Epithelial cell of proximal tubule (primary cell): ENCODE measurements at regions not wholly inside any gene's neighbourhood (a gene's known extent, or its start where the extent isn't known, plus 50 kb on each side); places are given as distances from the start of the nearest gene placed in this dataset.

Experiments used
- DNase-seq: peaks from one replicate; pipeline ENCODE4 v3.0.0-alpha.2; 2011; ENCODE audit warnings: low read depth
- H3K4me3 ChIP-seq: 2 replicates; pipeline ENCODE4 v1.5.1; 2011; ENCODE audit warnings: low read depth, mild to moderate bottlenecking, low read length
- CTCF ChIP-seq: conservative IDR thresholded peaks from 2 replicates; pipeline ENCODE4 v1.5.1; 2012; ENCODE audit warnings: low read depth, mild to moderate bottlenecking, low read length

- TF ChIP-seq CTCF, result no peak
- no peak for DNase-seq
- no peak overlapping the region for H3K4me3 ChIP-seq
Observed at GRCh38 chr14:100432652-100433427, 109.7 kb downstream of the SLC25A47 start.

- no peak overlapping the region for H3K4me3 ChIP-seq
- no peak for TF ChIP-seq CTCF
- DNase-seq, result no peak
Observed at GRCh38 chr14:100433428-100433814, 110.3 kb downstream of the SLC25A47 start.

GRCh38 chr14:100434033-100434601 lies 111.0 kb downstream of the SLC25A47 start:
- TF ChIP-seq CTCF, result no peak
- no peak for DNase-seq
- no peak overlapping the region for H3K4me3 ChIP-seq

DNA sequence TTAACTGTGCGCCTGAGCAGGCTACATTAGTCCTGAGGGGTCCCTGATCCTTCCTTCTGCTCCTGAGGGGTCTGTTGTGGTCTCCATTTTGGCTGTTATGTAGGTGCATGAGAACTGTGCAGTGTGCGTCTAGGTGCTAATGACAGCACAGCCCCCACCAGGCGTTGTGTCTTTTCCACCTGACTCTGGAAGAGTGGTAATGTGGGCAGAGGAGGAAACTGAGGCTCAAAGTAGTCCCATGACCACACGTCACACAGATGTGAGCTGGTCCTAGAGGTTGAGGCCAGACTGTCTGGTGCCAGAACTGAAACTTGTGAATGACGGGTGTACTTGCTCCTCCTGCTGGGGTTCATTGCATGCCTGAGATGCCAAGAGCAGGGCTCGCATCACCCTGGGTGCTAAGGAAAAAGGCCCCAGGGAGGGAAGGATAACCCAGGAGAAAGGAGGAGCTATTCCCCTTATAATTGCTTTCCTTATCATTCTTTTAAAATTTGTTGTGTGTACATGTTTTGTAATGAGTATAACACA lies 111.8 kb downstream of the SLC25A47 start:
- TF ChIP-seq CTCF, result no peak
- H3K4me3 ChIP-seq, result no peak overlapping the region
- DNase-seq, result no peak

- no peak for TF ChIP-seq CTCF
- DNase-seq, result no peak
Observed at GRCh38 chr14:100435459-100435858, 112.3 kb downstream of the SLC25A47 start.

DNA sequence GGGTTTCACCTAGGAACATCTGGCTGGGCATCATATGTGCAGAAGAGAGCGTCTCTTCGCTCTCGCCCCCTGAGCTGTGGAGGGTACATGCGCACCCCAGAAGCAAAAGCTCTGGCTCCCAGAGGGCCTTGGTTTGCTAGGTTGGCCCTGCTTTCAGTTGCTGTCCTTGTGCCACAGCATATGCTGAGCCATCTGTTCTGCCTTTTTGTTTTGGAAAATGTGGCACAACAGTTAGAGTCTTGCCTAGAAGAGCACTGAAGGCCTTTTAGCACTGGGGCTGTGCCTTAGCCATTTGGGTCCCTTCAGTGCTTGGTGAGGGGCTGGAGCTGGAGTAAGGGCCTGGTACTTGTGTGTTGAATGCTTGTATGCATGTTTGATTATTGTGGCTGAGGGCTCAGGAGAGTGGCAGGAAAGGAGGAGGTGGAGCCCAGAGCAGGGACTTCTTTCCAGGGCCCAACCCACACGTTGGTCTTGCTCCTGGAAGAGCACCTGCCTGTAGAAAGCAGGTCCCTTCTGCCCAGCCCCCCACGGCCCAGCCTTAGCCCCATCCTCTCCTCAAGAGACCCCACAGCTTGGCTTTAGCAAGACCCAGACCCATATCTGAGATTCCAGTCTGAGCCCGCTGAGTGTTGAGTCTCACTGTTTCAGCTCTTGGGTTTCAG lies 113.7 kb downstream of the SLC25A47 start:
- no peak overlapping the region for H3K4me3 ChIP-seq
- TF ChIP-seq CTCF, result no peak
- DNase-seq, result no peak

More at GRCh38 chr14:100435459-100435858, 112.3 kb downstream of the SLC25A47 start:
- no peak overlapping the region for H3K4me3 ChIP-seq
